SK-N-SH (cell line): ENCODE measurements at regions not wholly inside any gene's neighbourhood (a gene's known extent, or its start where the extent isn't known, plus 50 kb on each side); places are given as distances from the start of the nearest gene placed in this dataset.

Source experiments
- CTCF ChIA-PET: fragments of 300-600, 350-600 bp; formaldehyde crosslinking; extraction: SDS; loops from one replicate; lab custom pipeline; 2021; lab: Yijun Ruan, JAX
- POLR2A ChIA-PET: fragments of 350-600 bp; sonication (Branson Sonifier 250); formaldehyde crosslinking; extraction: SDS; loops from one replicate; lab custom pipeline; 2020; ENCODE audit warnings: antibody characterized with exemption, inconsistent platforms; lab: Yijun Ruan, JAX
- DNase-seq: peaks from one replicate; pipeline ENCODE4 v3.0.0; 2012
- H2AFZ ChIP-seq: fragments of 200-600 bp; sonication (generic); 2 replicates; pipeline ENCODE4 v1.8.1; 2016; ENCODE audit warnings: antibody characterized with exemption, mild to moderate bottlenecking, low read depth
- H3F3A ChIP-seq: fragments of 200-600 bp; sonication (generic); replicated peaks from 2 replicates; pipeline ENCODE3; 2016; ENCODE audit warnings: antibody characterized with exemption, mild to moderate bottlenecking; ENCODE audit not compliant: insufficient read depth
- H3K27ac ChIP-seq, 2 experiments: fragments of 200-500 bp in 1 of 2; fragments of 200-600 bp in 1 of 2; sonication (Bioruptor generic) in 1 of 2; sonication (generic), shearing (Covaris generic) in 1 of 2; 2 replicates each; pipeline versions ENCODE4 v1.5.1 to v1.6.1; 2014 to 2016; ENCODE audit warnings: low read depth in 2 of 2, inconsistent platforms in 1 of 2, low read length in 1 of 2, mild to moderate bottlenecking in 1 of 2, mixed read lengths in 1 of 2
- H3K27me3 ChIP-seq: fragments of 200-600 bp; sonication (generic), shearing (Covaris generic); 2 replicates; pipeline ENCODE4 v1.6.1; 2016; ENCODE audit warnings: mixed run types; ENCODE audit not compliant: insufficient read depth
- H3K36me3 ChIP-seq, 2 experiments: fragments of 200-500 bp in 1 of 2; fragments of 200-600 bp in 1 of 2; sonication (Bioruptor generic) in 1 of 2; sonication (generic) in 1 of 2; replicated peaks in 1 of 2; 2 replicates each; pipeline versions ENCODE3 to v1.5.1; 2014 to 2016; ENCODE audit warnings: low read length in 1 of 2, mild to moderate bottlenecking in 1 of 2; ENCODE audit not compliant: insufficient read depth in 2 of 2, control insufficient read depth in 1 of 2
- H3K4me1 ChIP-seq, 2 experiments: fragments of 200-500 bp in 1 of 2; fragments of 200-600 bp in 1 of 2; sonication (Bioruptor generic) in 1 of 2; sonication (generic), shearing (Covaris generic) in 1 of 2; 2 replicates each; pipeline versions ENCODE4 v1.5.1 to v1.6.1; 2014 to 2016; ENCODE audit warnings: low read depth in 1 of 2, low read length in 1 of 2, mixed run types in 1 of 2; ENCODE audit not compliant: insufficient read depth in 2 of 2, control insufficient read depth in 1 of 2
- H3K4me2 ChIP-seq: fragments of 200-600 bp; sonication (generic), shearing (Covaris generic); 2 replicates; pipeline ENCODE4 v1.6.1; 2017; ENCODE audit warnings: mixed run types
- H3K4me3 ChIP-seq, 2 experiments: fragments of 200-500 bp in 1 of 2; fragments of 200-600 bp in 1 of 2; sonication (Bioruptor generic) in 1 of 2; sonication (generic), shearing (Covaris generic) in 1 of 2; 2 replicates each; pipeline versions ENCODE4 v1.5.1 to v1.8.1; 2014 to 2016; ENCODE audit warnings: low read depth in 2 of 2, inconsistent platforms in 1 of 2, low read length in 1 of 2, mild to moderate bottlenecking in 1 of 2, mixed read lengths in 1 of 2, moderate library complexity in 1 of 2
- H3K79me2 ChIP-seq: fragments of 200-600 bp; sonication (generic); 2 replicates; pipeline ENCODE4 v1.8.1; 2017; ENCODE audit warnings: mild to moderate bottlenecking; ENCODE audit not compliant: insufficient read depth
- H3K9ac ChIP-seq: fragments of 200-600 bp; sonication (generic); 2 replicates; pipeline ENCODE4 v1.6.1; 2017; ENCODE audit warnings: mixed run types
- H3K9me2 ChIP-seq: fragments of 200-600 bp; sonication (generic); 2 replicates; pipeline ENCODE4 v1.6.1; 2017; ENCODE audit warnings: mixed run types
- H3K9me3 ChIP-seq: fragments of 200-600 bp; sonication (generic); 2 replicates; pipeline ENCODE4 v1.6.1; 2017; ENCODE audit warnings: mixed run types, mild to moderate bottlenecking, moderate library complexity
- H4K20me1 ChIP-seq: fragments of 200-600 bp; sonication (generic); 2 replicates; pipeline ENCODE4 v1.6.1; 2017; ENCODE audit warnings: mild to moderate bottlenecking, mixed run types; ENCODE audit not compliant: insufficient read depth
- ELF1 ChIP-seq: IDR thresholded peaks from 2 replicates; pipeline ENCODE4 v1.4.0; 2012
- FOXM1 ChIP-seq: IDR thresholded peaks from 2 replicates; pipeline ENCODE4 v1.4.0; 2012; ENCODE audit warnings: low read depth, mild to moderate bottlenecking
- NFIC ChIP-seq: IDR thresholded peaks from 2 replicates; pipeline ENCODE4 v1.4.0; 2012; ENCODE audit warnings: borderline replicate concordance
- PBX3 ChIP-seq: IDR thresholded peaks from 2 replicates; pipeline ENCODE4; 2012
- RFX5 ChIP-seq: IDR thresholded peaks from 2 replicates; pipeline ENCODE4 v1.6.1; 2012; ENCODE audit warnings: mild to moderate bottlenecking, improper control_type of control experiment, low read length
- RXRA ChIP-seq: IDR thresholded peaks from 2 replicates; pipeline ENCODE4 v1.4.0; 2012; ENCODE audit warnings: low read depth, mild to moderate bottlenecking, borderline replicate concordance
- USF1 ChIP-seq: IDR thresholded peaks from 2 replicates; pipeline ENCODE4 v1.4.0; 2012; ENCODE audit warnings: low read depth, borderline replicate concordance
- USF2 ChIP-seq: fragments of 150-350 bp; IDR thresholded peaks from 2 replicates; pipeline ENCODE4 v1.6.1; 2017; ENCODE audit warnings: antibody characterized with exemption, low read length, low read depth, borderline replicate concordance
- WGBS: methylation state at CpG from one replicate; pipeline ENCODE4 v1.1.6; 2017; ENCODE audit warnings: low lambda C conversion rate; 5-methylcytosine and 5-hydroxymethylcytosine counted together

DNA sequence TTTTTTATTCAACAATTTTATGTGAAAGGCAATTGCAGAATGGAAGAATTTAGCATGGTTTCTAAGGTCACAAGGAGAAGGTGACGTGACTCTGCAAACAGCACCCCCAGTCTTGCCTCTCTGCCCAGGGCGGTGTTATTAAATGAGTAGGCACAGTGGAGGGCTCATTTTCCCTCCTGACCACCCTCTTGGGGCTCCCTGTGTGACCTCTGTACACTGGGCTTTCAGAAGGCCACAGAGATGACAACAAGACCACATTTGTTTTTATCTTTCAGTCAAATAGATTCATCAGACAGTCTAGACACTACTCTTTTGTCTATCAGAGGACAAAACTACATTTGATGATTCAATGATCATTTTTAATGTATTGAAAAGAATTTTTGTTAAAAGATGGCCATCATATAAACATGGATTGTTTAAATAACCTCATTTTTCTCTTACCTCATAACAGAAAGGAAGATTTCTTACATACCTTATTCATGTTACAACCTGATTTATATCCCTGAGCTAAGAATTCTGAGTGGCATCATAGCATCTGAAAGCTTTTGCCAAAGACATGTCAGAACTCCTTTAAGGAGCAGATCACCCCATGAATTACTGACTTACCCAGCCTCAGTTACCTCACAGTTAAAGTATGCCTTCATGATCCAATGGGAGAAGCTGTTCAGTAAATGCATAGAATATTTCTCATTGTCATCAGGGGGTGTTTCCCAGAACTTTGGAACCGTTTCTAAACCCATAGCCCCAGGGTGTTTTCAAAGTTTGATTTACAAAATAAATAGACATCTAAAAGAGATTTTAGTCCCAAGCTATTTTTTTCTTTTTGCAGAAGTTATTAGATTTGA, 184.0 kb upstream of the RFC3 start:
- H3K4me2 ChIP-seq, result no peak overlapping the region
- no peak overlapping the region for H2AFZ ChIP-seq
- 51% methylated on average over 3 of the region's 3 CpGs for WGBS
- H3K27me3 ChIP-seq, result no peaks in the 10 kb centered on the region
- H3K27ac ChIP-seq, result no peak overlapping the region
- DNase-seq, result no peak
- TF ChIP-seq PBX3, result peak; percentile 60; the same call in 1 of the 2 replicates
- TF ChIP-seq RFX5, result no peak
- TF ChIP-seq FOXM1, result no peak
- no peak for TF ChIP-seq NFIC
- TF ChIP-seq RXRA, result no peak
- no peaks in the 10 kb centered on the region for H3K9me3 ChIP-seq
- H3K9me2 ChIP-seq, result no peaks in the 10 kb centered on the region
- H3F3A ChIP-seq, result no peaks in the 10 kb centered on the region
- no peak overlapping the region for H3K9ac ChIP-seq
- no peaks in the 10 kb centered on the region for H3K36me3 ChIP-seq
- ChIA-PET CTCF (interaction anchor here (0.9 kb wide), 1 partner anchor 980 kb away, joined by 3 read pairs; no protein-coding TSS in a partner anchor), POLR2A (no interaction called here)
- no peaks in the 10 kb centered on the region; a peak in 1 of 4 replicates for H3K4me1 ChIP-seq
- no peaks in the 10 kb centered on the region for H4K20me1 ChIP-seq
- no peak overlapping the region for H3K4me3 ChIP-seq
- no peaks in the 10 kb centered on the region for H3K79me2 ChIP-seq

DNA sequence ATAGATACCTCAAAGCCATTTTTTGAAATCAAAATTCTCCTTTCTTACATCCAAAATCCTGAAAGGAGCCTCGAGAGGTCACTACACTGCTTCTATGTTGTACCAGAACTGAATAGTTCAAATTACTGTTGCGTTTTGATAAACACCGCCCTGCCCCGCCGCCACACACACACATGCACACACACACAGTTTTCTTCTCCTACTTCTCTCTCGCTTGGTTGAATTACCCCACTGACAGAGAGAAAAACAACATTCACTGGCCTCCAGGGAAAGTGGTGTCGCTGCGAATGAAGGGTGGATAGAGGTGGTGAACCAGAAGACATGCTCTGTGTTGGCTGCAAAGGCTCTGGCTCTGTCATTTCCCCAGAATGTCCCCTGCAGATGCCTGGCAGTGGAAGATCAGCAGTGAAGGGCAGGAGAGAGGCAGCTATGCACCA, 183.4 kb upstream of the RFC3 start:
- Histone ChIP-seq H2AFZ (no peak overlapping the region), H3K4me1 (no peaks in the 10 kb centered on the region; a peak in 1 of 4 replicates), H3K79me2 (no peaks in the 10 kb centered on the region), H3K27me3 (no peaks in the 10 kb centered on the region), H3K36me3 (no peaks in the 10 kb centered on the region), H3K4me2 (no peak overlapping the region), H3F3A (no peaks in the 10 kb centered on the region), H4K20me1 (no peaks in the 10 kb centered on the region), H3K27ac (no peak overlapping the region), H3K4me3 (no peak overlapping the region), H3K9ac (no peak overlapping the region), H3K9me2 (no peaks in the 10 kb centered on the region), H3K9me3 (no peaks in the 10 kb centered on the region)
- ChIA-PET CTCF (interaction anchor here (0.9 kb wide), 1 partner anchor 981 kb away, joined by 3 read pairs; no protein-coding TSS in a partner anchor), POLR2A (no interaction called here)
- TF ChIP-seq USF1 (no peak), USF2 (no peak), ELF1 (no peak)
- no peak for DNase-seq
- WGBS, result 89% methylated on average over 8 of the region's 8 CpGs
